HepG2 (cell line): ENCODE measurements at regions not wholly inside any gene's neighbourhood (a gene's known extent, or its start where the extent isn't known, plus 50 kb on each side); places are given as distances from the start of the nearest gene placed in this dataset.

Source experiments
- ATAC-seq: fragments of 200-7000 bp; cut with Tn5 transposase; 3 replicates; pipeline ENCODE4 v1.9.1; 2020; ENCODE audit warnings: mild to moderate bottlenecking, moderate library complexity
- BruUV-seq: library from RNA; stranded (reverse); fragments of 400-500 nt; replicated peaks from 2 replicates; lab custom pipeline; 2021; lab: Mats Ljungman, UMichigan
- CTCF ChIA-PET: fragments of 300-600 bp; formaldehyde crosslinking; extraction: SDS; loops from one replicate; lab custom pipeline; 2021; ENCODE audit warnings: low total read pairs, inconsistent platforms, low intra/inter-chr PET ratio; lab: Yijun Ruan, JAX
- POLR2A ChIA-PET: fragments of 350-600 bp; sonication (Branson Sonifier 250); formaldehyde crosslinking; loops from one replicate; lab custom pipeline; 2020; ENCODE audit warnings: antibody characterized with exemption, inconsistent platforms; lab: Yijun Ruan, JAX
- DNase-seq: peaks from one replicate; pipeline ENCODE4 v3.0.0-alpha.2; 2015; ENCODE audit warnings: low spot score
- FAIRE-seq: peaks from 3 replicates; lab custom pipeline; 2011; peaks lifted over from hg19 to GRCh38; lab: Jason Lieb, UNC
- H2AFZ ChIP-seq: one replicate; pipeline ENCODE4 v1.6.1; 2011; ENCODE audit warnings: low read length, inconsistent platforms
- H3K27ac ChIP-seq: fragments of 300-600 bp; 3 replicates; pipeline ENCODE4 v1.8.0; 2011; ENCODE audit warnings: mixed run types, mild to moderate bottlenecking, mixed read lengths, low read length, inconsistent platforms; ENCODE audit not compliant: insufficient read depth; ENCODE audit errors: extremely low read length
- H3K27me3 ChIP-seq, 2 experiments: fragments of 200-600 bp in 1 of 2; 2 replicates in 1 of 2; 3 replicates in 1 of 2; pipeline versions ENCODE4 v1.6.0 to v1.8.0; 2011; ENCODE audit warnings: low read length in 2 of 2, mild to moderate bottlenecking in 2 of 2, moderate library complexity in 2 of 2, inconsistent platforms in 1 of 2; ENCODE audit not compliant: insufficient read depth in 2 of 2, control insufficient read depth in 1 of 2
- H3K36me3 ChIP-seq, 2 experiments: fragments of 200-600 bp in 1 of 2; replicated peaks in 1 of 2; 2 replicates in 1 of 2; 3 replicates in 1 of 2; pipeline versions ENCODE4 v1.5.1 to v1.8.0; 2011; ENCODE audit warnings: low read length in 2 of 2, inconsistent platforms in 1 of 2; ENCODE audit not compliant: insufficient read depth in 2 of 2, control insufficient read depth in 1 of 2
- H3K4me1 ChIP-seq: 2 replicates; pipeline ENCODE4 v1.5.1; 2012; ENCODE audit warnings: low read length, inconsistent platforms; ENCODE audit not compliant: insufficient read depth
- H3K4me2 ChIP-seq: 2 replicates; pipeline ENCODE4 v1.6.0; 2011; ENCODE audit warnings: low read depth, low read length, inconsistent platforms
- H3K4me3 ChIP-seq, 3 experiments: fragments of 200-600 bp in 1 of 3; sonication (generic), shearing (Covaris generic) in 1 of 3; replicated peaks in 1 of 3; 2 replicates each; pipeline ENCODE4 v1.5.1; 2011 to 2016; ENCODE audit warnings: low read length in 3 of 3, inconsistent platforms in 2 of 3, low read depth in 2 of 3, mild to moderate bottlenecking in 2 of 3, control low read depth in 1 of 3, mixed read lengths in 1 of 3; ENCODE audit not compliant: insufficient read depth in 1 of 3
- H3K79me2 ChIP-seq: one replicate; pipeline ENCODE4 v1.6.1; 2011; ENCODE audit warnings: low read length, inconsistent platforms; ENCODE audit not compliant: insufficient read depth
- H3K9ac ChIP-seq: 2 replicates; pipeline ENCODE4 v1.6.0; 2011; ENCODE audit warnings: mild to moderate bottlenecking, low read depth, low read length, inconsistent platforms; ENCODE audit not compliant: insufficient read depth
- H3K9me3 ChIP-seq: 2 replicates; pipeline ENCODE4 v1.5.1; 2012; ENCODE audit warnings: mild to moderate bottlenecking, low read length
- H4K20me1 ChIP-seq: 2 replicates; pipeline ENCODE4 v1.6.0; 2011; ENCODE audit warnings: inconsistent platforms, mild to moderate bottlenecking, low read length, moderate library complexity; ENCODE audit not compliant: insufficient read depth
- HNRNPUL1 ChIP-seq: fragments of 200-400 bp; formaldehyde crosslinking; IDR thresholded peaks from 2 replicates; pipeline ENCODE4 v1.6.1; 2017; ENCODE audit warnings: low read depth, mild to moderate bottlenecking, low read length, moderate library complexity
- NAIF1 ChIP-seq: sonication (generic); formaldehyde crosslinking; IDR thresholded peaks from 2 replicates; pipeline ENCODE4 v1.5.0; 2020; ENCODE audit warnings: mild to moderate bottlenecking, missing genetic modification reagents, borderline replicate concordance
- NONO ChIP-seq, 2 experiments: fragments of 450-650 bp in 1 of 2; sonication (generic) in 1 of 2; formaldehyde crosslinking in 1 of 2; IDR thresholded peaks in 1 of 2; conservative IDR thresholded peaks in 1 of 2; 2 replicates each; pipeline versions ENCODE4 v1.6.1 to v1.8.0; 2017 to 2022; ENCODE audit warnings: mild to moderate bottlenecking in 1 of 2, missing genetic modification reagents in 1 of 2, moderate library complexity in 1 of 2
- PAF1 ChIP-seq: IDR thresholded peaks from 2 replicates; pipeline ENCODE4 v1.6.1; 2016; ENCODE audit warnings: missing genetic modification reagents, missing compliant biosample characterization
- PITX1 ChIP-seq: sonication (generic); formaldehyde crosslinking; IDR thresholded peaks from 2 replicates; pipeline ENCODE4 v1.5.1; 2020; ENCODE audit warnings: mild to moderate bottlenecking, missing genetic modification reagents
- PRDM4 ChIP-seq: sonication (generic); formaldehyde crosslinking; IDR thresholded peaks from 2 replicates; pipeline ENCODE4 v1.9.0; 2021; ENCODE audit warnings: missing genetic modification reagents, borderline replicate concordance
- SIN3B ChIP-seq: fragments of 150-350 bp; IDR thresholded peaks from 2 replicates; pipeline ENCODE4 v1.6.1; 2014; ENCODE audit warnings: low read length
- SOX6 ChIP-seq, 2 experiments: fragments of 450-650 bp in 1 of 2; sonication (generic) in 1 of 2; formaldehyde crosslinking in 1 of 2; IDR thresholded peaks; 2 replicates each; pipeline versions ENCODE4 v1.4.0 to v1.6.1; 2017 to 2020; ENCODE audit warnings: antibody characterized with exemption in 1 of 2, mild to moderate bottlenecking in 1 of 2, missing genetic modification reagents in 1 of 2
- THRA ChIP-seq: sonication (generic); formaldehyde crosslinking; IDR thresholded peaks from 2 replicates; pipeline ENCODE4 v1.4.0; 2020; ENCODE audit warnings: missing genetic modification reagents, borderline replicate concordance
- ZNF552 ChIP-seq: sonication (generic); formaldehyde crosslinking; IDR thresholded peaks from 2 replicates; pipeline ENCODE4 v1.9.0; 2022; ENCODE audit warnings: missing genetic modification reagents, mild to moderate bottlenecking, borderline replicate concordance
- ZNF790 ChIP-seq: sonication (generic); formaldehyde crosslinking; IDR thresholded peaks from 2 replicates; pipeline ENCODE4 v1.8.0; 2022; ENCODE audit warnings: missing genetic modification reagents, mild to moderate bottlenecking, borderline replicate concordance
- ZNF816 ChIP-seq: sonication (generic); formaldehyde crosslinking; IDR thresholded peaks from 2 replicates; pipeline ENCODE4 v1.8.0; 2022; ENCODE audit warnings: missing genetic modification reagents, mild to moderate bottlenecking, borderline replicate concordance
- WGBS: methylation state at CpG from one replicate; pipeline ENCODE4 v1.1.6; 2017; ENCODE audit warnings: low lambda C conversion rate; 5-methylcytosine and 5-hydroxymethylcytosine counted together
- in situ Hi-C: cut with HindIII; loops from 2 replicates; pipeline ENCODE4 v1.10.0; 2017; ENCODE audit warnings: low pct_unique_long_range_greater_than_20kb; ENCODE audit not compliant: extremely low pct_ligation_motif_present
- intact Hi-C: fragments of 100-400 bp; cut with micrococcal nuclease; formaldehyde crosslinking; loops from one replicate; pipeline ENCODE4 v1.10.0; 2022; ENCODE audit not compliant: unreplicated experiment
- TF ChIP-seq, protein P1 (sequence below): sonication (generic); formaldehyde crosslinking; IDR thresholded peaks from 2 replicates; pipeline ENCODE4 v1.8.0; 2022; ENCODE audit warnings: missing genetic modification reagents, mild to moderate bottlenecking, moderate library complexity, borderline replicate concordance
- TF ChIP-seq, protein P2 (sequence below): sonication (generic); formaldehyde crosslinking; IDR thresholded peaks from 2 replicates; pipeline ENCODE4 v1.4.0; 2020; ENCODE audit warnings: missing genetic modification reagents

DNA sequence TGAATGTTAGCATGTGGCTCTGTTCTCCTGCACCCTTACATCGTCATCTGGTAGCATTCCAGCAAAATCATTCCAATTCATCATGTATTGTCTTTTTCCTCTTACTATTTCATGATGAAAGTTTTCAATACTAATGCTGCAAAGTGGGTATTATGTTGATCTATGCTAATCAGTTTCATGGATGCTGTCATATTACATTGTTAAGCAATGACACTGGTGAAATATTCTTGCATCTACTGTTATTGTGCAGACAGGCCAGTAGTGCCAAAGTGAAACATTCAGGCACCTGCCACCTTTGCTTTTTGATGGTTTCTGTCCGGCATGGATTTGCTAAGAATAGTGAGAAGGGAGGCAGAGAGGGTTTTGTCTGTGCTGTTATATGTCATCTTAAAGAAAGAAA lies 76.1 kb upstream of the SMIM21 start (continued):
- TF ChIP-seq NONO (IDR thresholded peaks at IDR 0.05) (no peak), NONO (CRISPR knock-in tag; conservative IDR thresholded peaks at IDR 0.05) (no peak), PRDM4 (CRISPR knock-in tag) (no peak)
- TF ChIP-seq, protein P1, sequence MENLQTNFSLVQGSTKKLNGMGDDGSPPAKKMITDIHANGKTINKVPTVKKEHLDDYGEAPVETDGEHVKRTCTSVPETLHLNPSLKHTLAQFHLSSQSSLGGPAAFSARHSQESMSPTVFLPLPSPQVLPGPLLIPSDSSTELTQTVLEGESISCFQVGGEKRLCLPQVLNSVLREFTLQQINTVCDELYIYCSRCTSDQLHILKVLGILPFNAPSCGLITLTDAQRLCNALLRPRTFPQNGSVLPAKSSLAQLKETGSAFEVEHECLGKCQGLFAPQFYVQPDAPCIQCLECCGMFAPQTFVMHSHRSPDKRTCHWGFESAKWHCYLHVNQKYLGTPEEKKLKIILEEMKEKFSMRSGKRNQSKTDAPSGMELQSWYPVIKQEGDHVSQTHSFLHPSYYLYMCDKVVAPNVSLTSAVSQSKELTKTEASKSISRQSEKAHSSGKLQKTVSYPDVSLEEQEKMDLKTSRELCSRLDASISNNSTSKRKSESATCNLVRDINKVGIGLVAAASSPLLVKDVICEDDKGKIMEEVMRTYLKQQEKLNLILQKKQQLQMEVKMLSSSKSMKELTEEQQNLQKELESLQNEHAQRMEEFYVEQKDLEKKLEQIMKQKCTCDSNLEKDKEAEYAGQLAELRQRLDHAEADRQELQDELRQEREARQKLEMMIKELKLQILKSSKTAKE (CRISPR knock-in tag) = no peak
- TF ChIP-seq, all 625 proteins: peak for 0

GRCh38 chr18:75502286-75502685 lies 74.8 kb upstream of the SMIM21 start:
- H3K4me1 ChIP-seq = no peaks in the 10 kb centered on the region
- no peaks in the 10 kb centered on the region for H3K79me2 ChIP-seq
- H4K20me1 ChIP-seq = no peaks in the 10 kb centered on the region
- DNase-seq = no peak
- intact Hi-C loops (no loop called here), in situ Hi-C loops (no loop called here)
- no peaks in the 10 kb centered on the region for H3K36me3 ChIP-seq
- no peak for ATAC-seq
- under 1% methylated on average over 4 of the region's 4 CpGs for WGBS
- FAIRE-seq = no peak
- H3K9ac ChIP-seq = no peak overlapping the region
- peaks cover 0 to 3% of the 10 kb centered on the region in 2 experiments; a peak in 2 of 5 replicates for H3K27me3 ChIP-seq
- ChIA-PET CTCF (no interaction called here), POLR2A (no interaction called here)
- H3K4me2 ChIP-seq = no peak overlapping the region
- no peak overlapping the region for H3K4me3 ChIP-seq
- no peak overlapping the region for H2AFZ ChIP-seq
- BruUV-seq = no TSS peak
- no peak overlapping the region for H3K27ac ChIP-seq
- no peaks in the 10 kb centered on the region for H3K9me3 ChIP-seq
- TF ChIP-seq ZNF816 (CRISPR knock-in tag) = no peak
- TF ChIP-seq SIN3B = no peak
- no peak for TF ChIP-seq PITX1 (CRISPR knock-in tag)
- TF ChIP-seq THRA (CRISPR knock-in tag) = no peak
- TF ChIP-seq, protein P2, sequence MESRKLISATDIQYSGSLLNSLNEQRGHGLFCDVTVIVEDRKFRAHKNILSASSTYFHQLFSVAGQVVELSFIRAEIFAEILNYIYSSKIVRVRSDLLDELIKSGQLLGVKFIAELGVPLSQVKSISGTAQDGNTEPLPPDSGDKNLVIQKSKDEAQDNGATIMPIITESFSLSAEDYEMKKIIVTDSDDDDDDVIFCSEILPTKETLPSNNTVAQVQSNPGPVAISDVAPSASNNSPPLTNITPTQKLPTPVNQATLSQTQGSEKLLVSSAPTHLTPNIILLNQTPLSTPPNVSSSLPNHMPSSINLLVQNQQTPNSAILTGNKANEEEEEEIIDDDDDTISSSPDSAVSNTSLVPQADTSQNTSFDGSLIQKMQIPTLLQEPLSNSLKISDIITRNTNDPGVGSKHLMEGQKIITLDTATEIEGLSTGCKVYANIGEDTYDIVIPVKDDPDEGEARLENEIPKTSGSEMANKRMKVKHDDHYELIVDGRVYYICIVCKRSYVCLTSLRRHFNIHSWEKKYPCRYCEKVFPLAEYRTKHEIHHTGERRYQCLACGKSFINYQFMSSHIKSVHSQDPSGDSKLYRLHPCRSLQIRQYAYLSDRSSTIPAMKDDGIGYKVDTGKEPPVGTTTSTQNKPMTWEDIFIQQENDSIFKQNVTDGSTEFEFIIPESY = no peak
- TF ChIP-seq NAIF1 = no peak
- no peak for TF ChIP-seq ZNF552 (CRISPR knock-in tag)
- no peak for TF ChIP-seq SOX6 (IDR thresholded peaks at IDR 0.05)
- no peak for TF ChIP-seq SOX6 (CRISPR knock-in tag; IDR thresholded peaks at IDR 0.05)
- no peak for TF ChIP-seq PAF1 (CRISPR knock-in tag)
- TF ChIP-seq HNRNPUL1 = no peak
- no peak for TF ChIP-seq ZNF790 (CRISPR knock-in tag)
